B cell (primary cell): ENCODE measurements at regions not wholly inside any gene's neighbourhood (a gene's known extent, or its start where the extent isn't known, plus 50 kb on each side); places are given as distances from the start of the nearest gene placed in this dataset.

Experiments used
- ATAC-seq: fragments of 200-7000 bp; cut with Tn5 transposase; one replicate; pipeline ENCODE4 v1.10.0; 2021; ENCODE audit warnings: low read depth, mild to moderate bottlenecking, moderate number of reproducible peaks, moderate library complexity
- CTCF ChIA-PET: fragments of 350-600 bp; sonication (Branson Sonifier 250); formaldehyde crosslinking; loops from one replicate; lab custom pipeline; 2021; ENCODE audit warnings: antibody characterized with exemption, inconsistent platforms; lab: Charles Lee
- POLR2A ChIA-PET: fragments of 350-600 bp; sonication (Branson Sonifier 250); formaldehyde crosslinking; loops from one replicate; lab custom pipeline; 2021; ENCODE audit warnings: antibody characterized with exemption; lab: Charles Lee
- DNase-seq: peaks from one replicate; pipeline ENCODE4 v3.0.0; 2013
- H2AFZ ChIP-seq: 2 replicates; pipeline ENCODE4 v1.6.1; 2012; ENCODE audit warnings: mild to moderate bottlenecking, low read depth, low read length; ENCODE audit not compliant: insufficient read depth, poor library complexity, severe bottlenecking
- H3K27ac ChIP-seq, 2 donors: 1 replicate in 1 of 2; 2 replicates in 1 of 2; pipeline ENCODE4 v1.5.1; 2012 to 2013; ENCODE audit warnings: low read length in 2 of 2, mild to moderate bottlenecking in 2 of 2, moderate library complexity in 1 of 2
- H3K27me3 ChIP-seq, 4 experiments: fragments of 200-600 bp in 1 of 4; sonication (generic) in 1 of 4; replicated peaks in 1 of 4; 1 replicate in 2 of 4; 2 replicates in 2 of 4; pipeline versions ENCODE4 v1.6.1 to v1.7.0; 2013 to 2016; ENCODE audit warnings: low read length in 3 of 4, mild to moderate bottlenecking in 2 of 4, mixed read lengths in 1 of 4, moderate library complexity in 1 of 4; ENCODE audit not compliant: insufficient read depth in 4 of 4, control insufficient read depth in 3 of 4; ENCODE audit errors: control extremely low read depth in 1 of 4
- H3K36me3 ChIP-seq, 2 experiments: replicated peaks in 1 of 2; 1 replicate in 1 of 2; 2 replicates in 1 of 2; pipeline versions ENCODE4 v1.6.1 to v1.7.1; 2013; ENCODE audit warnings: low read length in 1 of 2; ENCODE audit not compliant: insufficient read depth in 2 of 2, control insufficient read depth in 1 of 2; ENCODE audit errors: control extremely low read depth in 1 of 2, extremely low read depth in 1 of 2
- H3K4me1 ChIP-seq, 2 donors: fragments of 200-600 bp in 1 of 2; sonication (generic) in 1 of 2; 1 replicate in 1 of 2; 2 replicates in 1 of 2; pipeline versions ENCODE4 v1.5.1 to v1.6.1; 2013 to 2017; ENCODE audit warnings: low read length in 2 of 2; ENCODE audit not compliant: control insufficient read depth in 2 of 2, insufficient read depth in 2 of 2
- H3K4me2 ChIP-seq: replicated peaks from 2 replicates; pipeline ENCODE3; 2012; ENCODE audit warnings: mild to moderate bottlenecking, low read depth, low read length; ENCODE audit not compliant: poor library complexity, severe bottlenecking
- H3K4me3 ChIP-seq, 5 experiments: fragments of 200-600 bp in 1 of 5; sonication (generic) in 1 of 5; 1 replicate in 3 of 5; 2 replicates in 2 of 5; pipeline versions ENCODE4 v1.5.1 to v1.7.0; 2011 to 2016; ENCODE audit warnings: low read length in 4 of 5, mild to moderate bottlenecking in 4 of 5, low read depth in 2 of 5, control low read depth in 1 of 5, moderate library complexity in 1 of 5; ENCODE audit not compliant: insufficient read depth in 1 of 5; ENCODE audit errors: control extremely low read depth in 1 of 5, extremely low read depth in 1 of 5
- H3K79me2 ChIP-seq: fragments of 200-600 bp; sonication (generic); one replicate; pipeline ENCODE4 v1.6.0; 2016; ENCODE audit warnings: low read length; ENCODE audit not compliant: control insufficient read depth, insufficient read depth
- H3K9ac ChIP-seq: fragments of 200-600 bp; sonication (generic); 2 replicates; pipeline ENCODE4 v1.6.1; 2017; ENCODE audit warnings: mild to moderate bottlenecking, low read length, moderate library complexity
- H3K9me3 ChIP-seq, 3 donors: one replicate each; pipeline versions ENCODE4 v1.6.1 to v1.7.1; 2013; ENCODE audit warnings: low read length in 2 of 3; ENCODE audit not compliant: control insufficient read depth in 2 of 3, insufficient read depth in 1 of 3; ENCODE audit errors: control extremely low read depth in 1 of 3
- H4K20me1 ChIP-seq: 2 replicates; pipeline ENCODE4 v1.6.0; 2012; ENCODE audit warnings: mild to moderate bottlenecking, low read length; ENCODE audit not compliant: insufficient read depth, control insufficient read depth, poor library complexity, severe bottlenecking
- H3K27ac Mint-ChIP-seq: one replicate; pipeline ENCODE4 v1.8.0; 2021; ENCODE audit warnings: mixed read lengths
- H3K27me3 Mint-ChIP-seq: one replicate; pipeline ENCODE4 v1.8.0; 2021; ENCODE audit warnings: mixed read lengths
- H3K4me1 Mint-ChIP-seq: one replicate; pipeline ENCODE4 v1.8.0; 2021; ENCODE audit warnings: mixed read lengths
- H3K4me3 Mint-ChIP-seq: one replicate; pipeline ENCODE4 v1.8.0; 2021; ENCODE audit warnings: mixed read lengths
- H3K9me3 Mint-ChIP-seq: one replicate; pipeline ENCODE4 v1.8.0; 2022; ENCODE audit warnings: mixed read lengths; ENCODE audit not compliant: insufficient read depth
- CTCF ChIP-seq: fragments of 200-600 bp; IDR thresholded peaks from one replicate; pipeline ENCODE4 v1.8.0; 2022; ENCODE audit warnings: antibody characterized with exemption, mild to moderate bottlenecking
- EZH2 ChIP-seq: IDR thresholded peaks from 2 replicates; pipeline ENCODE4 v1.6.1; 2012; ENCODE audit warnings: borderline replicate concordance, low read depth, mild to moderate bottlenecking, moderate library complexity, low read length; ENCODE audit not compliant: insufficient read depth, poor library complexity, severe bottlenecking
- WGBS: methylation state at CpG from one replicate; pipeline ENCODE4 v1.1.5; 2013; ENCODE audit warnings: missing lambda C conversion rate; ENCODE audit not compliant: insufficient coverage; 5-methylcytosine and 5-hydroxymethylcytosine counted together
- intact Hi-C: fragments of 100-400 bp; cut with micrococcal nuclease; formaldehyde crosslinking; loops from one replicate; pipeline ENCODE4 v1.10.0; 2022

GRCh38 chr13:87778128-87778527 is 107.0 kb downstream of the SLITRK5 start:
- Mint-ChIP-seq H3K27me3 (no peaks in the 10 kb centered on the region), H3K27ac (no peak overlapping the region), H3K4me3 (no peak overlapping the region), H3K9me3 (peaks cover 3% of the 10 kb centered on the region), H3K4me1 (no peaks in the 10 kb centered on the region)
- Histone ChIP-seq H3K4me2 (no peak overlapping the region), H3K27ac (no peak overlapping the region), H3K27me3 (no peaks in the 10 kb centered on the region), H3K79me2 (no peaks in the 10 kb centered on the region), H3K36me3 (no peaks in the 10 kb centered on the region), H2AFZ (no peak overlapping the region), H3K9me3 (no peaks in the 10 kb centered on the region), H3K4me1 (no peaks in the 10 kb centered on the region), H4K20me1 (no peaks in the 10 kb centered on the region), H3K4me3 (no peak overlapping the region), H3K9ac (no peak overlapping the region)
- intact Hi-C loops: no loop called here
- DNase-seq (no peak), ATAC-seq (no peak)
- ChIA-PET CTCF (no interaction called here), POLR2A (no interaction called here)
- TF ChIP-seq CTCF: no peak
- TF ChIP-seq EZH2: no peak
- WGBS: 90% methylated on average over 3 of the region's 3 CpGs

- no peak overlapping the region for H3K4me3 Mint-ChIP-seq
- CTCF ChIA-PET: no interaction called here
- no peaks in the 10 kb centered on the region for H3K79me2 ChIP-seq
- no peak overlapping the region for H3K4me2 ChIP-seq
- TF ChIP-seq EZH2: no peak
- no peak for TF ChIP-seq CTCF
- POLR2A ChIA-PET: no interaction called here
- H3K27ac ChIP-seq: no peak overlapping the region
- no peaks in the 10 kb centered on the region for H3K4me1 ChIP-seq
- no peak overlapping the region for H3K27ac Mint-ChIP-seq
- no peak for ATAC-seq
- no peaks in the 10 kb centered on the region for H3K27me3 ChIP-seq
- no peaks in the 10 kb centered on the region for H3K36me3 ChIP-seq
- no peak overlapping the region for H3K9ac ChIP-seq
- no CpG with 5 or more reads among the region's 1 CpG for WGBS
- H3K27me3 Mint-ChIP-seq: no peaks in the 10 kb centered on the region
- no peak overlapping the region for H3K4me3 ChIP-seq
- no peak overlapping the region for H2AFZ ChIP-seq
- no peaks in the 10 kb centered on the region for H3K4me1 Mint-ChIP-seq
- H3K9me3 ChIP-seq: no peaks in the 10 kb centered on the region
- intact Hi-C loops: no loop called here
- peaks cover 3% of the 10 kb centered on the region for H3K9me3 Mint-ChIP-seq
- DNase-seq: no peak
- no peaks in the 10 kb centered on the region for H4K20me1 ChIP-seq
These were observed 108.3 kb downstream of the SLITRK5 start for GRCh38 chr13:87779426-87779825.
